ENCODE measurements at regions not wholly inside any gene's neighbourhood (a gene's known extent, or its start where the extent isn't known, plus 50 kb on each side); places are given as distances from the start of the nearest gene placed in this dataset.
"Not testable (repeated sequence)": the region's sequence is repeated elsewhere in the genome, so short reads cannot be mapped to it uniquely, and the experiment has no call there.

- Histone ChIP-seq H3K36me3 (no peaks in the 10 kb centered on the region), H3K4me1 (ENCODE audit: control insufficient read depth in 1 of 2, low read depth in 2 of 2) (no peaks in the 10 kb centered on the region), H3K27ac (no peak overlapping the region), H3K9me3 (no peaks in the 10 kb centered on the region), H3K27me3 (replicated peaks; ENCODE audit: insufficient read depth) (no peaks in the 10 kb centered on the region), H3K4me3 (no peak overlapping the region)
- ATAC-seq (ENCODE audit: insufficient number of reproducible peaks, low FRiP score, low read depth), result no peak
- no peak for DNase-seq (ENCODE audit: low spot score)
- TF ChIP-seq CTCF (IDR thresholded peaks at IDR 0.05), result no peak
Observed at GRCh38 chr3:166613365-166613764, 766.7 kb downstream of the ZBBX start.

DNA sequence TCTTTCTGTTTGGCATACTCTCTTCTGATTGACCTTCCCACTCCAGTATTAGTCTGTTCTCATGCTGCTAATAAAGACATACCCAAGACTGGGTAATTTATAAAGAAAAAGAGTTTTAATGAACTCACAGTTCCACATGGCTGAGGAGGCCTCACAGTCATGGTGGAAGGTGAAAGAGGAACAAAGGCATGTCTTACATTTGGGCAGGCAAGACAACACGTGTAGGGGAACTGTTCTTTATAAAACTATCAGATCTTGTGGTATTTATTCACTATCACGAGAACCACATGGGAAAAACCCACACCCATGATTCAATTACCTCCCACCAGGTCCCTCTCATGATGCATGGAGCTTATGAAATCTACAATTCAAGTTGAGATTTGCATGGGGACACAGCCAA, 767.3 kb downstream of the ZBBX start:
- H3K4me3 ChIP-seq; H3K9me3 ChIP-seq; H3K27ac ChIP-seq; H3K27me3 ChIP-seq (replicated peaks; ENCODE audit: insufficient read depth); ATAC-seq (ENCODE audit: insufficient number of reproducible peaks, low FRiP score, low read depth); H3K4me1 ChIP-seq (ENCODE audit: control insufficient read depth in 1 of 2, low read depth in 2 of 2); DNase-seq (ENCODE audit: low spot score); H3K36me3 ChIP-seq: not testable (repeated sequence)

GRCh38 chr3:166607933-166608521, 770.8 kb upstream of the BCHE start:
- no peaks in the 10 kb centered on the region for H3K36me3 ChIP-seq
- H3K4me3 ChIP-seq, result no peak overlapping the region
- ATAC-seq (ENCODE audit: insufficient number of reproducible peaks, low FRiP score, low read depth), result no peak
- no peaks in the 10 kb centered on the region for H3K27me3 ChIP-seq (replicated peaks; ENCODE audit: insufficient read depth)
- TF ChIP-seq CTCF (IDR thresholded peaks at IDR 0.05), result no peak
- no peak overlapping the region for H3K27ac ChIP-seq
- no peaks in the 10 kb centered on the region for H3K9me3 ChIP-seq
- H3K4me1 ChIP-seq (ENCODE audit: control insufficient read depth in 1 of 2, low read depth in 2 of 2), result no peaks in the 10 kb centered on the region
- DNase-seq (ENCODE audit: low spot score), result no peak

DNA sequence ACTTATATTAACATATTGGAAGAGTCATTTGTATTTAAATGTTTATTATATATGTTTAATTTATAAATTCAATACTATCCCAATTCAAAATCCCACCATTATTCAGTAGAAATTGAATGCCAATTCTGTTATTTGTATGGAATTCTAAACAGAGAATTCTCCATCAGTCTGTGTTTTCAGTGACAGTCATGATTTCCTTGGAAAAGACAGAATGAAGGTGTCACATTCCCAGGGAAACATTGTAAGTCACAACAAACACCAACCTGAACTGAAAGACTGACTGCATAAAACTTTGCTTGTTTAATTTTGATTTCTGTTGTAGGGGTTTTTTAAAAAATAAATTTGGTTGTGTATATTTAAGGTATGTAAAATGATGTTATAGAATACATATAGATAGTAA, 769.8 kb upstream of the BCHE start:
- Histone ChIP-seq H3K4me3 (no peak overlapping the region), H3K4me1 (ENCODE audit: control insufficient read depth in 1 of 2, low read depth in 2 of 2) (no peaks in the 10 kb centered on the region), H3K36me3 (no peaks in the 10 kb centered on the region), H3K27me3 (replicated peaks; ENCODE audit: insufficient read depth) (no peaks in the 10 kb centered on the region), H3K9me3 (no peaks in the 10 kb centered on the region), H3K27ac (no peak overlapping the region)
- no peak for TF ChIP-seq CTCF (IDR thresholded peaks at IDR 0.05)
- DNase-seq (ENCODE audit: low spot score) (no peak), ATAC-seq (ENCODE audit: insufficient number of reproducible peaks, low FRiP score, low read depth) (no peak)

- Histone ChIP-seq H3K27me3 (replicated peaks; ENCODE audit: insufficient read depth) (no peaks in the 10 kb centered on the region), H3K9me3 (no peaks in the 10 kb centered on the region), H3K4me1 (ENCODE audit: control insufficient read depth in 1 of 2, low read depth in 2 of 2) (no peaks in the 10 kb centered on the region), H3K27ac (no peak overlapping the region), H3K36me3 (no peaks in the 10 kb centered on the region), H3K4me3 (no peak overlapping the region)
- no peak for TF ChIP-seq CTCF (IDR thresholded peaks at IDR 0.05)
- DNase-seq (ENCODE audit: low spot score), result no peak
- no peak for ATAC-seq (ENCODE audit: insufficient number of reproducible peaks, low FRiP score, low read depth)
Observed at GRCh38 chr3:166593776-166594175, 756.6 kb upstream of the BCHE start.

DNA sequence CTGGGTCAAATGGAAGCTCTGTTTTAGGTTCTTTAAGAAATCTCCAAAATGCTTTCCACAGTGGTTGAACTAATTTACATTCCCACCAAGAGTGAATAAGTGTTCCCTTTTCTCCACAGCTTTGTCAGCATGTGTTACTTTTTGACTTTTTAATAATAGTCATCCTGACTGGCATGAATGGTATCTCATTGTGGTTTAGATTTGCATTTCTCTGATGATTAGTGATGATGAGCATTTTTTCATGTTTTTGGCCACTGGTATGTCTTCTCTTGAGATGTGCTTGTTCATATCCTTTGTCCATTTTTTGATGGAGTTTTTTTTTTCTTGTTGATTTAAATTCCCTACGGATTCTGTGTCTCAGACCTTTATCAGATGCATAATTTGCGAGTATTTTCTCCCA, 745.0 kb upstream of the BCHE start:
- Histone ChIP-seq H3K4me3 (no peak overlapping the region), H3K9me3 (no peaks in the 10 kb centered on the region), H3K27ac (no peak overlapping the region), H3K27me3 (replicated peaks; ENCODE audit: insufficient read depth) (no peaks in the 10 kb centered on the region), H3K4me1 (ENCODE audit: control insufficient read depth in 1 of 2, low read depth in 2 of 2) (no peaks in the 10 kb centered on the region), H3K36me3 (no peaks in the 10 kb centered on the region)
- no peak for TF ChIP-seq CTCF (IDR thresholded peaks at IDR 0.05)
- no peak for DNase-seq (ENCODE audit: low spot score)
- no peak for ATAC-seq (ENCODE audit: insufficient number of reproducible peaks, low FRiP score, low read depth)
